GM21526 (cell line): ENCODE measurements at regions not wholly inside any gene's neighbourhood (a gene's known extent, or its start where the extent isn't known, plus 50 kb on each side); places are given as distances from the start of the nearest gene placed in this dataset.
"Not testable (repeated sequence)": the region's sequence is repeated elsewhere in the genome, so short reads cannot be mapped to it uniquely, and the experiment has no call there.

Source experiments
- ATAC-seq: cut with Tn5 transposase; IDR thresholded peaks from one replicate; pipeline ENCODE4 v1.9.1; 2021; ENCODE audit warnings: moderate library complexity; ENCODE audit not compliant: unreplicated experiment, low FRiP score

- not testable (repeated sequence) for ATAC-seq
These were observed 1371.3 kb upstream of the RAG2 start for GRCh38 chr11:37969336-37969735.

- ATAC-seq = no peak
These were observed 1370.1 kb upstream of the RAG2 start for GRCh38 chr11:37968148-37968547.

- no peak for ATAC-seq
These were observed 1369.6 kb upstream of the RAG2 start for GRCh38 chr11:37967635-37968034.

GRCh38 chr11:37963440-37963839 is 1365.4 kb upstream of the RAG2 start:
- no peak for ATAC-seq

GRCh38 chr11:37957717-37958116 is 1359.7 kb upstream of the RAG2 start:
- ATAC-seq = no peak

- ATAC-seq = no peak
These were observed 1354.0 kb upstream of the RAG2 start for GRCh38 chr11:37951996-37952395.

GRCh38 chr11:37948258-37948657 is 1350.2 kb upstream of the RAG2 start:
- ATAC-seq = no peak

GRCh38 chr11:37947821-37948220 is 1349.8 kb upstream of the RAG2 start:
- ATAC-seq = no peak

GRCh38 chr11:37946155-37946766 is 1348.2 kb upstream of the RAG2 start:
- ATAC-seq = peak; percentile 68

GRCh38 chr11:37942081-37942480 is 1344.0 kb upstream of the RAG2 start:
- no peak for ATAC-seq

GRCh38 chr11:37929100-37929653 is 1331.1 kb upstream of the RAG2 start:
- ATAC-seq = no peak

GRCh38 chr11:37926772-37927171 is 1328.7 kb upstream of the RAG2 start:
- no peak for ATAC-seq

- no peak for ATAC-seq
These were observed 1318.3 kb upstream of the RAG2 start for GRCh38 chr11:37916331-37916730.

DNA sequence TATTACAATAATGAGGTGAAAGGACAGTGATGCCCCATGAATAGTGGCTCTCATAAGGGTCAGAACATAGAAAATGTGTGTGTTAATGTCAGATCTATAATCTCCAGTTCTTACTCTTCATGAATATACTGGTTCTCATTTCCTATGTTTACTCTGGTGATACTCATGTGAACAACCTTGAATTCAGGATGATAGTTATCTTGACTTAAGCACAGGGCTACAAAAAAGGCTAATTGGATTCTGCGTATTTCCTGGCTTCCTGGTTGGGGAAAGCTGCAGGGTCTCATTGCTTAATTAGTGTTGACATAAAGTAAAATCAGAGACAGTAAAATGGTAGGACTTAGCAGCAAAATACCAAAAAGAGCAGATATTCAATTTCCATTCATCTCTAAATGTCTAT is 1316.8 kb upstream of the RAG2 start:
- no peak for ATAC-seq

DNA sequence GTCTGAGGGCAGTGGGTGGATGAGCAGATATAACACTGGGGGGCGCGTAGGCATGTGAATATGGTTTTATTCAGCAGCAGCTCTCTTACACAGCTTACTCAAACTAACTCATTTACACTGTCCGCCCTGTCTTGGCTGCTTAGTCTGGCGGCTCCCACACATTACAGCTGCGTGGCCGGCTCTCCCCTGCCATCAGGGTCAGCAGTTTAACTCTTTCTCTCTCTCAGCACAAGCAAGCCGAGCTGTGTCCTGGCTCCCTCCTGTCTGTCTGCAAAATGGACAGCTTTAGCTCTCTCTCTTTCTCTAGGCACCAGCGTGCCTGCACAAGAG is 1310.1 kb upstream of the RAG2 start:
- no peak for ATAC-seq

DNA sequence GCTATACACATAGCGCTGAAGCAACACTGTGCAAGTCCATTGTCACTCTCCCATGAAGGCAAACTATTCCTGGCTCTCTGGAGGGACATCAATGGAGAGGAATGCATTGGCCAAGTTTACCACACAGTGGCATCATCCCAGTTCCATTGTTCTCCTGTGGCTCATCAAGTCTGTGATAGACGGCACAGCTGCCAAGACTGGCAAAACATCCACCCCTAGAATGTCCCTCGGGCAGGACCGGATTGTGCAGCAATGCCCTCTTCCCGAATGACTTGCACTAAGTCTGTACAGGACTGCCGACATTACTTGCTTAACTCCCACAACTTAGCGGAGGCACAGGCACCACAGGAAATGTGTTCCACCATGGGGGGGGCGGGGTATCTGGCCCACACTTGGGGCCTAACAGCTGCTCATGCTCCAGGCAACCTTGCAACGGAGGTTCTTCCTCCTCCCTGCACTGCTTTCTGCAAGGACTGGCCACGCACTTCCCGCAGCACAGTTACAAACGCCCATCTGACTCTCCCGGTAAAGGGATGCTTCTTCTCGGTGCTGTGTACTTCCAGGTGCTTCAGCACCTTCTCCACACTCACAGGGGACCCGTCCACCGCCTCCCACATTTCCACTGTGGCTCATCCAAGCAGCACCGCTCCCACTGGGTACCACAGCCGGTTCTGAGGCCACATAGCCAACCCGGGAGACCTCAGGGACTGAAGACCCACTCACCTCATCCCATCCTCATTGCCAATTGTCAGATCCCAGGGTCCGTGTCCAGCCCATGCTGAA is 1309.6 kb upstream of the RAG2 start:
- no peak for ATAC-seq

- no peak for ATAC-seq
These were observed 1307.8 kb upstream of the RAG2 start for GRCh38 chr11:37905707-37906417.

- ATAC-seq = no peak
These were observed 1298.0 kb upstream of the RAG2 start for GRCh38 chr11:37896016-37896415.

DNA sequence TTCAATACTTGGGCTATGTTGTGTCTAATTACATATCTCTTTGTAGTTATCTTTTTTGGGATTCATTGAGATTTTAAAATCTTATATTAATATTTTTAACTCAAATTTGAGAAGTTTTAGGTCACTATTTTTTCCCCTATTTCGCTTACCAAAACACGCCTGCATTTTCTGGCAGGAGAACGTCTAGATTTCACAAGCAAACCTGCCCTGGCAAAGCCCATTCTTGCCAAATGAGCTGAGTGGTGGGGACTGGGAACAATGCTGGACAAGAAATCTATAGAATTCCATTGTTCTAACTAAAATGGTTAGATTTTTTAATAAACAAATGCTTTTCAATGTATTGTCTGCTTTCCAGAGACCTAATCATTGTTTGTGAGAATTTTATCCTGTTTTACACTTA is 1283.7 kb upstream of the RAG2 start:
- ATAC-seq = no peak

DNA sequence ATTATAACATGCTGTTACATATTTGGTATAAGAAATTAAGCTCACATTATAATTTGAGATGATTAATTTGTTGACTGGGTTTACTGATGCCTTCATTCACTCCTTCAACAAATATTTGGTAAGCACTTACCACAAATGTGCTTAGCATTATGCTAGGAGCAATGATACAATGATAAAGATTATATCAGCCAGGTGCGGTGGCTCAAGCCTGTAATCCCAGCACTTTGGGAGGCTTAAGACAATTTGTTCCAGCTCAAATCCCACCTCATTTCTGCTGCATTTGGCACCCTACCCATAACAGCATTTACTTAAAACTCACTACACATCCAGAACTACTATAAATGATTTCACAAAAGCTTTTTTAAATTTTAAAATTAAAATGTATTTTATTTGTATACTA is 1263.6 kb upstream of the RAG2 start:
- ATAC-seq = no peak

GRCh38 chr11:37858806-37859537 is 1260.9 kb upstream of the RAG2 start:
- ATAC-seq = not testable (repeated sequence)
